NCI-H1694 treated with DMSO at 0.1 percent for 48 hours (cell line): ENCODE measurements at regions not wholly inside any gene's neighbourhood (a gene's known extent, or its start where the extent isn't known, plus 50 kb on each side); places are given as distances from the start of the nearest gene placed in this dataset.

Source experiments
- DNase-seq: peaks from one replicate; lab custom pipeline; 2025; lab: John Stamatoyannopoulos, UW

DNA sequence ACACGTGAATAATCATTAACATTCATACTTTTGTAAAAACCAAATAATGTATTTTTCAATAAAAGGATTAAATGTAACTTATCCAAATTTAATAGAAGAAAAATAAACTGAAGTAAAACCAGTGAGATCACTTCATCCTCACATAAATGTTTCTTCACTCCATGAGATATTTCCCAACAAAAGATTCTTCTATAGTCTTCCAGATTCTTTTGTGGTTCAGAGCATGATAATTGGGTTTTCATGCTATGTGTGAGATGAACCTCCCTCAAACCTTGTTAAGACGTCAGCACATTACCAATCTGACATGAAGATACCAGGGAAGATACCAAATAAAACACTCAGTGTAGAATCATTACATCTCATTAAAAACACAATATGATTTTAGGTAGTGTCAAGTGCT, 62.9 kb upstream of the OXGR1 start:
- no peak for DNase-seq

DNA sequence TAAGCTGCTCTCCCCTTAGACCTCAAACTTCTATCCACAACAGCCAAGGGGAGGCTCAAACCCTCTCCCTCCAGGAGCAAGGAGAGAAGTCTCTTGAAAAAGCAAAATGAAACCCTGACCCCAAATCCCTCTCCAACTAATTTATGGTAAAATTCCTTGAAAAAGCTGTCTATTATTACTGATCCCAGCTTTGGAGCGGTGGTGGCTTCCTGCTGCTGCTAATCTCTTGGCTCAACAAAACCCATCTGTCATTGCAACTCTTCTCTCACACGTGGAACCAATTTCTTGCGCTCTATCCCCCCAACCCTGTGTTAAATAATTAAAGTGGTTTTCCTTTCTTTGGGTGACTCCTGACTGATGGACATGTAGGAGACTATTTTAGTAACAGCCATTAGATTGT, 64.1 kb upstream of the OXGR1 start:
- peak; percentile 39 for DNase-seq

DNA sequence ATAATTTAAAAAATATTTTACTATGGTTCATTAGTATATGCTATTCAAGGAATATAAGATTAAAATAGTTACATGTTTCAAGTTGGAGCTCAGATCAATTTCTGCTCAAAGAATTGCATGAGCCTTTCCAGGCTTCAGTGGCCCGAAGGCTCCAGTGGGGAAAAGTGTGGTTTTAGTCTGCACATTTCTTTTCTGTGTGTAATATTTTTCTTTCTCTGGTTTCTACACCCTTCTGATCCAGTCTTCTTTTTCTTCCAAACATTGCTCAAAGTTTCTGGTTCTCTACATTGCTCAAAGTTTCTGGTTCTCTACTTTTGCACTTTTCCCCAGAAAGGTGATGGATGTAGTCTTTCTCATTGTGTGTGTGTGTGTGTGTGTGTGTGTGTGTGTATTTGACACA, 64.7 kb upstream of the OXGR1 start:
- DNase-seq = no peak

DNA sequence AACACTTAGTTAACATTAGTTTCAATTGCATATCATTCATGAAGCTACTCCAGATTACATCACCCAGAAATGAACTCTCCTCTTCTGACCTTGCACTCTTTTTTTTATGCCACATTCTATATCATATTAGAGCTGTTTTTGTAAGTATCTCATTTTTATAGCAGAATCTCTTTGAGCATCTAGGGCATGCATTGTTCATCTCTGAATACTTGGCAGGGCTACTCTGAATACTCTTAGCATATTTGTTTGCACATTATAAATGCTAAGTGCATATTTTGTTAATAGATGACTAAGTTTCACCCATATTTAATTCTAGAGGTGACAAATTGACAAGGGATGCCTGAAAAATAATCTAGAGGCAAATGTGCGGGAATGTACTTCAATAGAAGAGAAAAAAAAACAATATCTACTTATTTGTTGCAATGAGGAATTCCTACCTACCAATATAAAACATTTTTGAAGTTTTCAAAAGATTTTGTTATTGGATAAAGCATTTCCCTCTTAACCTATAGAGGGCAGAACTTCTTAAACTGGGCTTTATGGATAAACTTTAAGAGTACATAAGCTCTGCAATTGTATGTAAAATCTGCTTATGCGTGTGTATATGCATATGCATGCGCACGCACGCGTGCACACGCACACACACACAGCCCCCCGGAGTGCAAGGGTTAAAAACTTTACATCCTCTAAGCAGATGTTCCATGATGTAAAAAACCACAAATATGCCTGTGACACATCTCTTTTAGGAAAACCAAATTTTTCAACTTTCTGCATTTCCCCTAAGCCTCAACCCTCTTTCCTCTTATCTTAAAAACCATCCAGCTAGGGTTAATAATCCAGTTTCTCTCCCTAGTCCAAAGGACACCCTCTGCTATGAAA, 73.0 kb upstream of the OXGR1 start:
- no peak for DNase-seq

DNA sequence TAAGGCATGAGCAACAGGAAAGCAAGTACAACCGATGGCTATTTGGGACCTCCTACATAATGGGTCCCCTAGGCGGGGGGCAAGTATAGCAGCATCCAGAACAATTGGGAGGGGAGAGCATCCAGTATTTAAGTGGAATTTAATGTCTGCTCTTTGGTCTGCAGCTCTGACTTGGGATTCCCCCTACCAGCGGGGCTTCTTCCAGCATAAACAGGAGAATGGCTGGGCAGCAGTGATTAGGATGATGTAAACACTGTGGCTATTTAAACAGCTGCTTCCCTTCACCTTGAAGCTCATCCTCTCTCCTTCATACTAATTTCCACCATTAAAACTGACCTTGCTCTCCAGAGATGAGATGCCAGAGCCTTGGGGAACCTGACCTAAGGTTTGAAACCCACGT, 73.9 kb upstream of the OXGR1 start:
- DNase-seq = no peak

DNA sequence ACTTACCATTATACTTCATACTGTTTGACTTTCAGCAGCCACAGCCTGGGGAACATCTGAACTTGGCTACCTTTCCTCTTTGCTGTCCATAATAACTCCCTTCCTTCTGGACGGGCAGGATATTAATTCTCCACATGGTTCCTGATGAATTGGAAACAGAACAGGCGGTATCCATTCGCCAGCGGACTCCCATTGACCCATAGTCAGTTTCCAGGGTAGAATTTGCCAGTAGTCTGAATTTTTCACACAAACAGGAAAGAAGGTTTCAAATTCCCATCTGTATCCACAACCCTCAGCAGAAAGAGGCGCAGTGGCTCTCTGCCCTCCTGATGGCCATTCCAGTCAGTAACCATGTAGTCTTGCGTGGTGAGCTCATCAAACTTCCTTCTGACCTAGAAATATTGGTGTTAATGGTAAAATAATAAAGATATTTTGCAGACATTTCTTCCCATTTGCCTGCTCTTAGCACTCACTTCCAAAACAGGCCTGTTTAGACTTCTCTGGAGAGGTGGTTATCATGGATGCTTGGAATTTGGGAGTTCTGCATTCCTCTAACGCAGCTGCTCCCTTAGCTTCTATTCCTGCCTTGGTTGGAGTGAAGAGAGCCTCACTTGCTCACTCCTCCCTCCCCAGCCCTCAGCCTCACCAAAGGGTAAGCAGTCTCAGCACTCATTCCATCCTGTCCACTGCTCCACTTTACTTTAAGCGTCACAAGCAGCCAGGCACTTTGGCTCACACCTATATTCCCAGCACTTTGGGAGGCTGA, 75.0 kb upstream of the OXGR1 start:
- no peak for DNase-seq

DNA sequence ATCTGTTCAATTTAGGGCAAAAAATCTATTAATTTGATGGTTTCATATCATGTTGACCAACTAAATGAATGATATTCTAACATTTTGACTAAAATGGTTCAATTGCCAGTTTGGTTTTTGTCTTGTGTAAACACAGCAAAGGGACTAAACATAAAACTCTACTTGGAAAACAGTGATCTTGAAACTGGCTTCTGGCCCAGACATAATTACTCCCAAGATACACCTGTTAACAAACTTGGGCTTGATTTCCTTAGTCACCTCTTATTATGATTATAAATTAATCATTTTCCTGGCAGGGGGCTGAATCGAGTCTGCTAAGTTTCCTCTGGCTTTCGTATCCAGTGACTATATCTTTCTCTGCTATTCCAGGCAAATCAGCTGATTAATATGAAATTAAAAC, 78.0 kb upstream of the OXGR1 start:
- DNase-seq = no peak

DNA sequence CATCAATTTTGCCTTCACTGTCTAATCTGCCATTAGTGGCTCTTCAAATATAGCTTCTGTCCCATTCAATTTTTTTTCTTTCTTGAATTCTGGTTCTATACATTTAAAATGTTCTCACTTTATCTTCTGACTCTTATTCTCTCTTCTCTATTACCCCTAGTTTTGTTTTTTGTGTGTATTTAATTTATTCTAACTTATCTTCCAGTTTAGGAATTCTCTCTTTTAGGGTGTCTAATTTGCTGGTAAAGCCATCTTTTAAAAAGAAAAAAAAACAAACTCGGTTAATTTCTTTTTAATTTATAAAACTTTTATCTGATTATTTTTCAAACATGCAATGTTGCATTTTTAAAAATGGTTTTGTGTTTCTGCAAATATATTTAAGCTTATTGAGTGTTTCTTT, 80.3 kb upstream of the OXGR1 start:
- DNase-seq = no peak

DNA sequence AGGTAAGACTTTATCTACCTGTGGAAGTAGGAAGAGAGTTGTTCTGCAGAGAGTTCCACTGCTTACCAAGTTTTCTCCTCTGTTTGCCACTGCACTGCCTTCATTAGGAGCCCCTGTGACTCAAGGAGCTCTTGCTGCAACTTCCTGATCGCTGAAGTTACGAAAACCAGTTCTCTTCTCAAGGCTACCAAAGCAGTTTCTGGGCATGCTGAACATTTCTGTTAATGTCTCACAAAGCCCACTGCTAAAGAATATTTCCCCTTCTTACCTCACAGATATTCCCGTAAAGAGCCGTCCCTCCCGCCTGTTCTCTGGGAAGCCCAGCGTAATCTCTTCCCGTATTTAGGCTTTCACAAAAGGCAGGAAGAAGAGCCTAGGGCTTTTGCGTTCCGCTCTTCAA, 82.6 kb upstream of the OXGR1 start:
- no peak for DNase-seq

DNA sequence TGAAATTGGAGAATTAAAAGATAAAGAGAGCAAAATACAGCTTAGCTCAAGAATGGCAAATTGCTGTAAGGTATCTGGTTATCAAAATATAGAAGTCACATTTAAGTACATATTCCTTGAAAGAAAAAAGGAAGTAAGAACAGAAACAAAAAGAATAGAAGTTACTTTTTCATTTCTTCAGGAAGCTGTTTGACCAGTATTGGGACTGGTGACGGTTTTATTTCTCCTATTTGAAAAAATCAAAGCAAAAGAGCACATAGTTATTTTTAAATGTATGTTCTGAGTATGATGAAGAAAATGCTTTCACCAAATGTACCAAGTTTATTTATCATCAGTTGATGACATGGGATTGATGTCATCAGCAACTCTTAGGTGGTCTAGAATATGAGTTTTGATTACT, 83.1 kb upstream of the OXGR1 start:
- no peak for DNase-seq

DNA sequence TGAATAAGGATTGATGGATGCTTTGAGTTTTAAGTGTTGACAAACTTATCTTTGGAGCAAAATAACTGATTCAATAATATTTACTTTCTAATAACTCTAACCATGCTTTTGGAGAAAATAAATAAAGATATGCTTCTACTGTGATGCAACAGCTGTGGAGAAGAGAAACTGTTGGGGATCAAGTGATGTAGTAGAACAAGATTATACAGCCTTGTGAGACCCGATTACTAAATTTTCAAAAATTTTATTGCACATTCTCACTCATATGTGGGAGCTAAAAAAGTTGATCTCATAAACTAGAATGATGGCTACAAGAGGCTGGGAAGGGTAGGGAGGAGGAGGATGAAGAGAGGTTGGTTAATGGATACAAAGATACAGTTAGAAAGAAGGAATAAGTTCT, 85.5 kb upstream of the OXGR1 start:
- DNase-seq = no peak

DNA sequence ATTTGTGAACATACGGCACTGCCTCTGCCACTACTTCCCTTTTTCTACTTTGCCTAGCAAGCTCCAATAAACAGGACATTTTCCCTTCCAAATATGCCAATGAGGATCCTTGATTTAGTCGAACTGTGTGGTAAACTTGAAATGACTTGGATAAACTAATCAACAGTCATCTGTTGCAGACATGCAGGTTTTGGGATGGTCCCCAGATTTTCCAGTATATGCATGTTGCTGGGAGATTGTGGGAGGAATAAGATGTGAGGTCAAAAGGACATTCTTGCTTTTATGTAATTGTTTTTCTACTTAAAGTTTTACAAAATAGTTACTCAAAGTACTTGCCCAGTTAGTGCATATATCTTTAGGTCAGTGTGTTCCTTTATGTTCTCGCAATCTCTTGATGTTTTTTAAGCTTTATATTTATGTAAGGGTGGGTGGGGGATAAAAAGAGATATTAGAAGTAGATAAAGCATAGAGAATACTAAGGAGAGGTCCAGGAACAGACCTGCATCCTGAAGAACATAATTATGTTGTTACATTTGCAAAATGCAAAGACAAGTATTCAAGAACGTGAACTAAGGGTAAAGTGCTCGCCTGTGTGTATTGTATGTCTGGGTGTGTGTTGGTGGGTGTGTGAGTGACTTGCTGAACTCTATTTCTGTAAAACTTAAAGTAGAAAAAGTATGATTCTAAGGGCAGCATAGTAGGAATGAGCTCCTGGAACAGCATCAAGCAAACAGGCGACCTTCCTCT, 88.4 kb upstream of the OXGR1 start:
- DNase-seq = no peak

DNA sequence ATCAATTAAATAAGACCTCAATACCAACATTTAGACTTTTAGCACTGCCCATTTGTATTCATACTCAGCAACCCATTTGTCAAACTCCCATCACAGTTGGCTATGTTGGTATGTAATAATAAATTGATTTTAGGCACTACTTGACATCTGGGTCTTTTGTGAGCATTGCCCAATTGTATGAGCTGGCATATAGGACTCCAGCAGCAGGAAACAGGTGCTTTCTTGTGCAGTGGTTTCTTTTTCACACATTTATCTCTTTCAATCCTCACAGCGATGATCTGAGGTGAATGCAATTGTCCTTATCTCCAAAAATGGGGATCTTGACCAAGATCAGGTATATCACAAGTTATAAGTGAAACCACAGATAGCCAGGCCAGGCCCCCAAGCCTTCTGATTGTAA, 96.9 kb upstream of the OXGR1 start:
- DNase-seq = no peak

DNA sequence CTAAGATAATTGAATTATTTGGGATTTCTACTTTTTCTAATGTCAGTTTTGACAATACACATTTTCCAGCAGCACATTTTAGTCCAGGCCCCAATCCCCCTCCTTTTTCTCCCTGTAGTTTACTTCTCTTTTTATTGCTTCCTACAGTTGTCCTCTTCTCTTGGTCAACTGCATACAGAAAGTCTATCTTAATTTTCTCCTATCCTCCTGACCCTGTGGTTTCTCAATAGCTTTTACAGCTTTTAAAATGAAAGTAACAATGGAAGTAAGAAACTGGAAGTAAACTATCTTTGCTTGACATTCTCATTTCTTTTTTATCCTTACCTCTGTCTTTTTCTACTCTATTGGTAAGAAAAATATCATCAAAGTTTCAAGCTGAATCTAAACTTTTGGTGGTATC, 106.5 kb upstream of the OXGR1 start:
- DNase-seq = no peak

DNA sequence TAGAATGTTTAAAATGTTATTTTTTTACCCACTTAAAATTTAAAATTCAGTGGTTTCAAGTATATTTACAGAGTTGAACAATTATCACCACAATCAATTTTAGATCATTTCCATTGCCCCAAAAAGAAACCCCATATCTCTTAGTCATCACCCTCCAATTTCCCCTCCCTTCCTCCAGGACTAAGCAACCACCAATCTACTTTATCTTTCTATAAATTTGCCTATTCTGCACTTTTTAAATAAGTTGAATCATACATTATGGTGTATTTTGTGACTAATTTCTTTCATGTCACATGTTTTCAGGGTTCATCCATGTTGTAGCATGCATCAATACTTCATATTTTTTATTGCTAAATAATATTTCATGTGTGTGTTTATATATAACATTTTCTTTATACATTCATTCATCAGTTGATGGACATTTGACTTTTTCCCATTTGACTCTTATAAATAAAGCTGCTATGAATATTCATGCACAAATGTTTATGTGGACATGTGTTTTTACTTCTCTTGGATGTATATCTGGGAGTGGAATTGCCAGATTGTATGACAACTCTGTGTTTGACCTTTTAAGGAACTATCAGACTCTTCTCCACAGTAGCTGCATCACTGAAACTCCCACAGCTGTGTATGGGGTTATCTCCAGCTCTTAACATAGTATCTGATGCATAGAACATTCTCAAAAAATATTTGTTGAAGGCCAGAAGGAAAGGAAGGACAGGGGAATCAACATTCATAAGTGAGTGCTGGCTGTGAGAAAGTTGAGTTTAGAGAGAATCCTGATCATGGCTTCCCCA, 107.8 kb upstream of the OXGR1 start:
- no peak for DNase-seq

DNA sequence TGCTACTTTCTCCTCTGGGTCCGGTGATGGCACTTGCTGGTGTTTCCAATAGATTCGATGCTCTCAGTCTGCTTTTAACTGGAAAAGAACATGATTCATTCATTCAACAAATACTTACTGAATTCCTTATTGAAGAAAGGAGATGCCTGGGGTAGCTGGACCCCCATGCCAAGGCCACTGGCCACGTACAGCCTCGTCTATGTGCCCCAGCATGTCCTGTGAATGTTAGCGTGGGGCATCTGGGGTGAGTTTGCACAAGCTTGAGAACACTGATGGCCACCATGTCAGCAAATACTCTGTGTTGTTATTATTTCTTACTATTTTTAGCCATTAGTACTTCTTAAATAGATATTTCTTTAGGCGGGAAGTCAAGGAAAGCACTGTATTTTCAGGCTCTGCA, 112.0 kb upstream of the OXGR1 start:
- DNase-seq = no peak

DNA sequence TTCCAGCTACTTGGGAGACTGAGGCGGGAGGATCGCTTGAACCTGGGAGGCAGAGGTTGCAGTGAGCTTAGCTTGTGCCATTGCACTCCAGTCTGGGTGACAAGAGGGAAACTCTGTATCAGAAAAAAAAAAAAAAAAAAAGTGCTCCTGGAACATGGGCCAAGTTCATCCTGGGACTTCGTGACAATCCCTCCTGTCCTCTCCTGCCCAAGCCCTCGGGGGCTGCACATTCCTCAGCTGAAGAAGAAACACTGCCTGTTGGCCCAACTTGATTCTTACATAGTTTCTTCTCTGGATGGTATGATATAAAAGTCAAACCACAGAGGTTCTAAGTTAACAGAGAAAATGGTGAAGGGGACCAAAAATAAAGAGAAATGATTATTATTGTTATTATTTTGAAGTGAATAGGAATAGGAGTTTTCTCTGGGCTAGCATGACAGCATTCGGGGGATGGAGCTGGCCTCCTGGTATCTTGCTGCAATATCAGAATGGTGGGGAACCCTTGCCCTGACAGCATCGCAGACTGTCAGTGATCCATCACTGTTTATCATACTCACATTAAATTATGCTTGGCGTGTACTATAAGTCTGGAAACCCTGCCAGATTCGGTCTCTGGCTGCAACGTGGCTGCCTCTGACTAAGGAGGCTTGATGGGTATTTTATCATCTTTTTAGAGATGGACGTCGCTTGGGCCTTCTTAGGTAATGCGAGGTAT, 113.7 kb upstream of the OXGR1 start:
- no peak for DNase-seq

DNA sequence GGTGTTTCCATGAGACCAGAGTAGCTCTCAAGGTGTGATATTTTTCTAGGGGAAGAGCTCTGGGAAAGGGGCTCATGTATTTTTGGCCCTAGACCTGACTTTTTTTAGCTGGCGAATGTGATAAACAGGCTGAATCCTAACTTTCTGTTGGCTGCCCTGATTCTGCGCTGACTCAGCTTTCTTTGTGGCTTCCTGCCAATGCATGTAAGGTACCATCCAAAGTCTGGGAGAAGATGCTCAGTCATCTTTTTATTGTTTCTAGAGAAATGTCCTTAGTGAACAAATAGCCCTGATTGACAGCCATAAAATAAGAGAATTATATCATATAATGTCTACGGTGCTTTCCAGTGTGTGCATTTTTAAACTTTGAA, 113.6 kb upstream of the MBNL2 start:
- DNase-seq = no peak

DNA sequence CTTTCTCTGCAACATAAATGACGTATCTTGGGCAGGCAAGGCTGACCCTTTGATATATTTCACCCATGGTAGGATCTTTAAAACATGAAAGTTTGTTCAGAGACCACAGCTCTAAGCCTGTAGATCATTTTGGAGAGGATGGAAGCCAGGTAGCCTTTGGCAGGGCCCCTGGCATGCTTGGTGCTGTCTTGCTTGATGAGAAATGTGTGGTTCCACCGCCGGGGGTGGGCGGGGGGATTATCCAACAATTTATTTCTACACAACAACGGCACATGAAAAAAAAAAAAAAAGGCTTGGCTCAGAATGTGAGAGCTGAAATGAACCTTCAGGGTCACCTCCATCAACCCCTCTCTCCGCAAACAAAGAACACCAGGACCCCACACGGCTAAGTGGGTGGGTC, 112.9 kb upstream of the MBNL2 start:
- DNase-seq = no peak

DNA sequence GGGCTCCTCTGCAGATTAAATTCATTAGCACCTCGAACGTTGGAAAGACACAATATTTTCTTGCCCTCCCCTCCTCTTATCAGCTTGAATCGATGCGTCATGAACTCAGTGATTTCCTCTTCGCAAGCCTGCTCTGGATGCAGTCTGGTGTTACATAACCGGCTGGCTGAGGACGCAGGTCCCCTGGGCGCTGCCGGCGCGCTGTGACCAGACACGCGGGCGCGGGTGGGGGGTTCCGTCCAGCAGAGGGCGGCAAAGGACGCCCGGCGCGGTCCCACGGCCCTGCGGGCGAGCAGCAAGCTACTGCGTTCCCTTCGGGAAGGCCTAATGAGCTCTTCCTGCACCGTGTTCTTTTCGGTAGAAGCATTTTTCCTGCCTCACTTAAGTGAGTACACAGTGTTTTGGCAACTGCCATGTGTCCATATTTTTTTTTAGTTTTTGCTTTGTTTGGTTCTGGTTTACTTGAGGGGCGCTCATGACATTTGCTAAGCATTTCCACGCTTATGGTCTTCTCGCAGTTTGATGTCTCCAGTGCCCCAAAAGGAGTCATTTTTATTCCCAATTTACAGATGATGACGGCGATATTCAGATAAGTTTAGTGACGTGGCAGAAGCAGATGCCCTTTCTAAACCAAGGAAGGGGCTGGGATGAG, 112.2 kb upstream of the MBNL2 start:
- peak; percentile 42 for DNase-seq

DNA sequence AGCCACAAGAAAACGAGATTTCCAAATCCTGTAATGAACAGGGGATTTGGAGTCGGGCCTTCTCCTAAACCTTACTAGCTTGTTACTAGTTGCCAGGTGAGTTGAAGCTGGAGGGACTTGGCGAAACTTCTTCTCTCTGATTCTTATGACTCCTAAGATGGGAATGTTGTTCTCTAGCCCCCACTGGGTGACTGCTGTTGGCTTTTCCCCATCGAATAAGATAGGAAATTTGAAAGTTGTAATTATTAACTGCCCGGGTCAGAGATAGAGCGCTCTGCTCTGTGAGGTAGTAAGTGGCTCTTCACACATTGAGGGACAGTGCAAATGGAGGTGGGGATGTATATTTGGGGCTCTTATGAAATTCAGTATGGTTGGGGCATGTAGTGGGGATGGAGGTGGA, 111.2 kb upstream of the MBNL2 start:
- DNase-seq = no peak
